GM19455 (cell line): ENCODE measurements at regions not wholly inside any gene's neighbourhood (a gene's known extent, or its start where the extent isn't known, plus 50 kb on each side); places are given as distances from the start of the nearest gene placed in this dataset.

ENCODE experiments used
- ATAC-seq: cut with Tn5 transposase; IDR thresholded peaks from one replicate; pipeline ENCODE4 v1.9.1; 2021; ENCODE audit not compliant: unreplicated experiment

DNA sequence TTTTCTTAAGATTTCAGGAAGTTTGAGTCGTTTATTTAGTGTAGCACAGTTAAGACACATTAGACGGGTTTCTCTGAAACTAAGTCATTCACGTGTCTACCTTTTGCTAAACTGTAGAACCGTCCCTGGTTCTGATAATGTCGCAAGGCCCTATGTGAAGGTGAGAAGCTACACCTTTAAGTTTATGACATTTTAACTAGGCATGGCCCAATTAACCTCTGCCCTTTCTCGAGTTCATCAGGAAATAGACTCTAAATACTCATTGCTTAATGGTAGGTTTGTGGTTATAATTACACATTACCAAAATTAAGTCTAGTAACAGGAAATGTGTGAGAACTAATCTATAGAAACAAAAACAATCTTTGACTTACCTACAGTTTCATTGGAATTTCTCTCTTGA lies 126.6 kb upstream of the FZD8 start:
- no peak for ATAC-seq

DNA sequence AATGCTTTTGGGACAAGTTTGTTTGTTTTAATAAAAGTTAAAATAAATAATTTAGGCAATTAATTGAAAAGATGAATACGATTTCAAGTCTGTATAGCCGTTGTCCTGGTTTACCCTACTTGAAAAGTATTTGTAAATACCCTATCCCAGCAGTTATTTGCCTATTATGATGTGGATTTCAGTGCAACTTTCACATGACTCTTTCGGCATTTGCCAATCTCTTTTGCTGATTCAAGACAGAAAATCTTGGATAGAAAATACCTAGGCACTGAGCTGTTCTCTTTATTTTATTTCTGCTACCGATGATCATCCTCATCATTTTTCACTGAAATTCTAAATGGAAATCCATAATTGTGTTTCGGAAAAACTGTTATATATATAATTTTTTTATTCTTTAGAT lies 125.9 kb upstream of the FZD8 start:
- no peak for ATAC-seq

DNA sequence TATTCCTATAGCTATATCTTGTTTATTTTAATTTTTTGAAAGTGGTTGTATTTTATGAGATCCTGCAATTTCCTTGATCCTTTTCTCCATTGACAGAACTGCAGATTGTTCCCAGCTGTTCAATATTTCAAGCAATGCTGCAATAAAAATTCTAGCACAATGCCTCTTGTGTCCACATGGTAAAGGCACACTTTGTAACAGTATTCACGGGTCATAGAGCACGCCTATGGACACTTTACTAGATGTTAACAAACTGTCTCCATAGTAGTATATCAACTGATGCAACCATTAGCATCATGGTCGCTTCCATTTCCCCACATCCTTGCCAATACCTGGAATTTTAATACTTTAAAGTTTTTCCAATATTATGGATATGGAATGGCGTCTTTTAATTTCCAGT lies 123.9 kb upstream of the FZD8 start:
- no peak for ATAC-seq

DNA sequence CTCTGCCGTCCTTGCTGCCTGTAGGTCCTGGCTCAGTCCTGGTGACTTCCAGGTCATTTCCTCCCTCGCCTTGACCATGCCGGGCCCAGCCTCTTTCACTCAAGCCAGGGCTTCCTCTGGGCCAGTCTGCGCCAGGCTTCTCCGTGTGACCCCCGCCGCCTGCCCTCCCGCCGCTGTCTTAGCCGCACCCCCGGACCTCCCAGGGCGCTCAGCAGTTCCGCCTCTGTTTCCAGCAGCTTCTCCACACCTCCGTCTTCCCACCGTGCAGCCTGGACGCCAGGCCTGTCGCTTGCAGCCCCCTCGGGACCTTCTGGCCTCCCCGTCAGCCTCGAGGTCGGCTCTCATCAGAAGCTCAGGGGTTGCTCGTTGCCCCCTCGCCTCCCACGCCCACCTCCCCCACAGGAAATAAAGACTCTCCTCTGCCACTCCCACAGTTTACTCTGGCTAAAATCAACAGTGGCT lies 123.0 kb upstream of the FZD8 start:
- no peak for ATAC-seq

DNA sequence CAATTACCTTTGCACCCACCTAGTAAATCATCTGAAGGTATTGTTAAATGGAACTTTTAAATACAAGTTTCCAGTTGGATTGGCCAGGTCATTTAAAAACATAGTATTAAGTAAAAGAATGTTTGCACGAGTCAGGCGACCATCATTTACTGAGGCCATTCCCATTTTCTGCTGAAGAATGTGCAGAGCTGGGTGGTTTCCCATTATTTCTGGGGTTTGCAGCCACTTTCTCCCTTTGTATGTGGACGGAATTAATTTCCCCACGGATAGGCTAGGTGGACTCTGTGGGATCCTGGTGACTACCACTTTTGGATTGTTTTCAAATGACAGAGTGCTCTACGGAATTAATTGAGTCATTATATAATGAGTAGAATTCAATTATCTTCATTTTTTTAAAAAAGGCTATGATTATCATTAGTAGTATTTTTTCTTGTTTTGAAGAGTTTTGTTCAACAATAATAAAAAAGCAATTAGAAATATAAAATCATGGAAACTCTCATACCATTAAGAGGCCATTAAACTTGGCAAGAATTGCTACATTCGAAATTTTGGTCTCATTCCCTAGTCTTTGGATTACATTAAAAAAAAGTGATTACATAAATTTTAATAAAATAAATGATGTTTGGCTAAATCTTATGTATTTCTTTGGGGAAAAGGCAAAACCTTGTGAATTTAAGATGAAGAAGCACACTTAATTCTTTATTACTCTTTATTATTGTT lies 120.4 kb upstream of the FZD8 start:
- no peak for ATAC-seq

DNA sequence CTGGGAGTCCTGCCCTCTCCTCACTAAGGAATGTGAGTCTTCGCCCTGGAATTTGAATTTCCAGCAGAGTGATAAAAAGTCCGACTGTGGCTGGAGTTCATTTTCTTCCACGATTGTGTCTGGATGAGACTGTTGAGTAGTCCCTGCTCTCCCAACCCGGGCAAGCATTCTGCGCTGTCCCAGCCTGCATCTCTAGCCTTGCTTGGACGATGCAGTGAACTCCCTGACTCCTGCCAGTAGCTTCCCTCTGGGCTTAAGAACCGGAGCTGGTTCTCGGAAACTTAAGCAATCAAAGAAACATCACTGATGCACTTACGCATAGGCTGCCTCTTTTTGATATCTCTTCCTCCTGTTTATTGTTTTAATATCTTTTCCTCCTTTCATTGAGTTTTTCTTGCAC lies 116.0 kb upstream of the FZD8 start:
- ATAC-seq: no peak

DNA sequence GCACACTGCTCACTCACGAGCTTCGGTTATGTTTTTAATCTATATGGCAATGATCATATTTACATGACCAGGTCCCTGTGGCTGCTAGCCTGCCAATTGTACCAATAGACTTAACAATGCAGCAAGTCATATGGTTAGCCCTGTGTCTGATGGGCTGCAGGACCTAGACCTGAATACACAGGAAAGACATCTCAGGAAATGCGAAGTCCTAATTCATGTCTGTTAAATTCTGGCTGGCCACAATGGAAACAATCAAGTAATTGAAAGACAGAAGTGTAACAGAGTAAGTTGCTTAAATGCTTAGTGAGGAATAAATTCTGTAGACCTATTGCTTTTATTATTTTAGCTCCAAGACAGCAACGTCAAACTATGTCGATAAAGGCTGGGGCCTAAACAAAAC lies 112.4 kb upstream of the FZD8 start:
- no peak for ATAC-seq

DNA sequence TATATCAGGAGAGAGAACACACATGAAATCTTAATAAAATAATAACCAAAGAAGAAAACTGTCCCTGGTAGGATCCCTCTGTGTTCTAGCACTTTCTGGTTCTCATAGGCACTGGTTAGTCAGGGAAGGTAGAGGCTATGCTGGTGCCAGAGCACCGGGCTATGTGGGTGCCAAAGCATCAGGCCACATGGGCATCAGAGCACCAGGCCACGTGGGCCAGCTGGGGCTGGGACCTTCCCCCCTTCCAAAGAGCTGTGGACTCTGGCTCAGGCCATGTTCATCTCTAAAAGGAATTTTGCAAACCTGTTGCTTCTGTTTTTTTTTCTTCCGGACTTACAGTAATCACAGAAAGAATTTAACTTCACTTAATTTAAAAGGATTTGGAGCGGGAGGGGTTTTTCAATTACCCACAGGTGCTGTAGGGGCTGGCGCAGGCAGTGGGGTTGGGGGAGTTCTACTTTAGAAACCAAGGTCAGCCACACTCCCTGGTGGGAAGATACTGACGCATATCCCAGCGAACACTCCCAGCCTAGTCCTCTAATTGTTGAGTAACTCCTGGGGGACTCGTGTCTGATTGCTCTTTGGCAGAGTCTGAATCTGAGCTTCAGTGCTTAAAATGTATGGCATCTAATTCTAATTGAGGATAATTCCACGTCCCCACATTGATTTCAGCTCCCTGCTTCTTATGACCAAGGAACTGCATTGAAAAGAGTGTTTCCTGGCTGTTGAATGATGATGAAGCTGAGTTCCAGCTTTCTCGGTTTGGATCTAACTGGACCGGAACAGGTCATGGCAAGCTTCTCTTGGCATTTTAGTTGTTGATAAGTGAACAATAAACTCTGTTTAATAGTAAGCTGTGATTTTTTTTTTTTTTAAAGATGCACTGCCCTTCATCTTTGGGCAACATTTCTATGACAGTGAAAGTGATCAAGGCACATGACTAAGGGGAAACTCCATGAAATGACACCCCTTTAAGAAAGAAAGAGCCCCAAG lies 110.7 kb upstream of the FZD8 start:
- ATAC-seq: no peak

DNA sequence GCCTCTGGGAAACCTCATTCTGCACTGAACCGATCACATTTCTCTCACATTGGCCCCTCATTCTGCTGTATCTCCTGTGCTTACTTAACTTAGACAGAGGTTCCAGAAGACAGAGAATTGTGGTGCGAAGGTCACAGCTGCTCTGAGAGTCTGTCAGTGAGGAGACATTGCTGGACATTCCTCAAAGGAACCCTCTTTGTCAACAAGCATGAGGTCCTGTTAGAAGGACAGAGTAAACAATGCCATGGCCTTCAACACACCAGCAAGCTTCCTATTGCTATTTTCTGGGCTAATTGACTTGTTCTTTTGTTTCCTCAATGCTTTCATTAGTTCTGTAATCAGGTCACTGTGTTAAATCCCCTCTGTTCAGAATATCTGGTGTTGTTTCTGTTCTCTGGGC lies 109.3 kb upstream of the FZD8 start:
- ATAC-seq: no peak

DNA sequence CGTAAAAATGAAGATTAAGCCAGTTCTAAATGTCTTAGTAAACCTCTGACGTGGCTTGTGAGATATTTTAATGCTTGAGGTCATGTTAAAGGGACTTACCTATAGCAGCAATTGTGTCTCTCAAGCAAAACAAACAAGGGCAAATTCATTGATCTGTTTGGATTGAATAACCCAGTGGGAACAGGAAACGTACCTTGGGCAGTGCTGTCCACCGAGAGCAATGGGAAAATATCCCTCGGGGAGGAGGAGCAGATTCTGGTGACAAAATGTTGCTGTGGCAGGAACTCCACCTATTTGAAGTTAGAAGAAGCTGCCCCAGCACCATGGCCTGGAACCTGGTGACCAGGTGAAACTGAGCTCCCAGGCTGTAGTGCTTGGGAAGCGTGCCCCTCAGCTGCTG lies 107.1 kb upstream of the FZD8 start:
- no peak for ATAC-seq

DNA sequence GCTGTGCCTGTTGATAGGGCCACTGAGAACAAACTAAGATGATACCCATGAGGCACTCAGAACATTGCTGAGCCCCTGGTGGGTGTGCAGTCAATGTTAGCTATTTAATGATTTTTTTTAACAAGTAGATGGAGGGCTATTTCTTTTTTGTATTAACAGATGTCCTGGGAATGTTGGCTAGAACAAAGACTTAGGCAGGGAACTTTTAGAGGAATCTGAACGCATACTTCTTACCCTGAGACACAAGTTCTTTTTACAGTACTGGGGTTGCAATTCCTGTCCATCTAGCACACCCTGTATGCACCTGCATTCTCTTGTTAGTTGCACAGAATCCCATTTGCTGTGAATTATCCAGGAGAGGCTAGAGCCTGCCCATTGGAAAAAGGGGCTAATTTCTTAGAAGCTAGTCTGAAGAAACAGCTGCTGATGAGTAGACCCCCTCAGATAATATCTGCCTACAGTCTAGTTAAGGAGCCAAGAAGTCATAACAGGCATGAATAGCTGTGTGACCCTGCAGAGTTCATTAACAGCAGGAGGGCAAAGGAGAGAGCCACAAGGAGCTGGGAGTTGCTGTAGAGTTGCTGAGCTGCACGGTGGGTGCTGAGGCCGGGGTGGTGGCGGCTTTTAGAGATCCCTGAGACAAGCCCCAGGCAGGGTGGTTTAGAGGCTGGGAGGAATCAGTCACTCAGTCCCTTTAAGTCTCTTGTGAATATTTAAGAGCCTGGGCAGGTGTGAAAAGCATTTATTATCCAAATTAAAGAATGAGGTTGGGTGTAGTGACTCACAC lies 103.7 kb upstream of the FZD8 start:
- ATAC-seq: no peak

DNA sequence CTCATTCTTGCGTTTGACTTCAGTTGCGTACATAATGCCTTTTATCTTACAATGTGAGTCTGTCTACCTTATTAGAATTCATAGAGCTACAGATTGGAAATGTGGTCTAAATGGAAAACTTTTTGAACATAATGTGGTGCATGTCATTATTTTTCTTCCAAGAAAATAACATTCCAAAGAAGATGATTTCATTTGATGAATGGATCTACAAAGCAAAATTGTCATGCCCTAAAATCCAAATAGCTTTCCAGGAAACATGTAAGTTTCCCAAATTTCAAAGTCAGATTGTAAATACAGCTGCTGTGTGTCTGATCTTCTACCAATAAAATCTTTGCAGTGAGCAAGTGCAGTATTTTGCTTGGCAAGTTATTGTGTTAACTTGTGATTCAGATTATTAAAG lies 101.8 kb upstream of the FZD8 start:
- no peak for ATAC-seq

DNA sequence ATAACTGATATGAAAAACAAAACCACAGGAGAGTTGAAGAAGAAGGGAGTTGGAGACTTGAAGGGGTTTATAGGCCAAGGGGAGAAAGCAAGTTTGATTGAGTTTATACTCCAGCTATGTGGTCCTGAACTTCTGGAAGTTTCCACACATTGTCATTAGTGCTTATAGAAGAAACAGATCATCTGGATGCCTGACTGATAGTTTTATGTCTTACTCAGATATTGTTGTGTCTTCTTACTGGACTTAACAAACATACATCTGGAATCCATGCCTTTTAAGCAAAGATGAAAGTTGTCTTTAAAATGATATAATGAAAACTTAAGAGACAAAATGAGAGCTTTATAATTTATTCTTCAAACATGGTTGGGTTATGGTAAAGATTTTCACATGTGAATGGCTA lies 101.3 kb upstream of the FZD8 start:
- no peak for ATAC-seq

DNA sequence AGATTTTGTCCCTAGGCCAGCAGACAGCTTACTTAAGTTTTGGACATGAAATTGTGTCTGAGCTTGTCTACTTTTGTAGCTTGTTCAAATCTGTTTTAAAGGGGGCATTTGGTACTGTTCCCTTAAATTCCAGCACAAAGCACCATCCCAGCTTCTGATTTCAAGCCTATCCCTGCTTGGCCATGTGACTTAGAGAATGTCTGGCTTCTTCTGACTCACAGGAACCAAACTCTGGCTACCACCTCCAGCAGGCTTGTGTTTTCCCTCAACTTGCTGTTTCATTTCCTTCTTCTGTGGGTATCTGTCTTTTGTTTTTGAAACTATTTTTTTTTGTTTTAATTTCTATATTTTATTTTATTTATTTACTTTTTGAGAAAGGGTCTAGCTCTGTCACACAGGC lies 97.9 kb upstream of the FZD8 start:
- no peak for ATAC-seq

DNA sequence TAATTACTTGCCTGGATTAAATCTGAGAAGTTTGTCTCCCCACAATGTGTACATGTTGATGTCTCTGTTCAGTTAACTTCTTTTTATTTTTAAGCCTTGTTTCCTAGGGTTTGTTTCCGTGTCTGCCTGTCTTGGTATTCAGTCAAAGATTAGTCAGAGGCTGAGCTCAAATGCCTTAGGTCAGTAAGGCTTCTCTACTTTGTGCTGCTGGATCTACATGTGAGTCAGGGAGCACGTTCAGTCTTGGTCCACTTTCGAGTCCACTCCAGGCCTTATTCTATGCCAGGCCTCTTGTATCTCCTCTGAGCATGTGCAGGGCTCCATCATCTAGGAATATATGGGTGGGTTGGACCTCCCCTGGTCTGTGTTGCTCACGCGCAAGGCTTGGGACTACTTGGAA lies 93.3 kb upstream of the FZD8 start:
- ATAC-seq: no peak

DNA sequence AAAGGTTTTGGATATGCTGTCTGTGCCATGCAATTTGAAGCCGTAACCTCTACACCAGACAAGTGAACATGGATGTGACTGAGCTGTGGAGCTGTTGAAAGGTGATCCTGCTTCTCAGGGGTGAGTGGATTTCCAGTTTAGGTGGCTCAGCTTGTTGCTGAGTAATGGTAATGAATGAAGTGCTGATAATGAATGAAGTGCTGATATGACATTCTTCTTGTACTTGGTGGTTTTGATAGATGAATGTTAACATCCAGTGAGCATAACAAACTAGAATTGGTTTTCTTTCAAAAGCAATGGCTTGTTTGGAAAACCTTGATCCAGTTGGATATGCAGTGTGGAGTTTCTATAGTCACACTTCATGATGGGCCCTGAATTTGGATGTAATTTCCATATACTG lies 89.7 kb upstream of the FZD8 start:
- no peak for ATAC-seq

DNA sequence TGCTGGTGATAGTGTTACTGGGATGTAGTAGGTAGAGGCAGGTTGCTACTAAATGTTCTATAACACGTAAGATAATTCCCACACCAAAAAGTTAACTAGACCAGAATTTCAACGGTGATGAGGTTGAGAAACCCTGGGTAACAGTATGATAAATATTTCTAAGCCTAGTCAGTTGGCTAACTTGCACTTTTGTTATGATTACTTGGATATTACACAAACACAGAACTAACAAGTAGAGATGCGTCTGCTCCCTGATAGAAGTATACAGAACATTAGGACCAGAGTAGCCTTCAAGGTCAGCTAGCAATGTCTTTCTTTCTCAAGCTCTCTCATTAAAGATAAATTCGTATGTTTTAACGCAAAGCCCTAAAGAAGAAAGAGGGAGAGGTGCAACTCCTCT lies 86.2 kb upstream of the FZD8 start:
- ATAC-seq: no peak

DNA sequence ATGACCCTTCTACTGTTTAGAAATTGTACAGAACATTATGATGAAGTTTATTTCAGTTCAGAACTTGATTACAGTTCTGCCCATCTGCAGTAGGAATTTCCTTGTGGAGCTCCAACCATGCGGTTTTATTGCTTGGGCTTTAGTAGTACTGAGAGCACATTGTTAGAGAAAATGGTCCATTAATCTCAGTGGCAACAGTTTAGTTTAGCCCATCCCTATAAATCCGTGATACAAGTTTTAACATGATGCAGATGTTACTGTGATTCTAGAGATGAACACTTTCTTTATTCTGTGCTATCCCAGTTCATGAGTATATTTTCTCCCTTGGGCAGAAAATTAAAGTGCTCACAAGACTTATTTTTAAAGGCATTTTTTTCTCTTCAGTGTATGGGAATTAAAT lies 84.8 kb upstream of the FZD8 start:
- ATAC-seq: no peak

DNA sequence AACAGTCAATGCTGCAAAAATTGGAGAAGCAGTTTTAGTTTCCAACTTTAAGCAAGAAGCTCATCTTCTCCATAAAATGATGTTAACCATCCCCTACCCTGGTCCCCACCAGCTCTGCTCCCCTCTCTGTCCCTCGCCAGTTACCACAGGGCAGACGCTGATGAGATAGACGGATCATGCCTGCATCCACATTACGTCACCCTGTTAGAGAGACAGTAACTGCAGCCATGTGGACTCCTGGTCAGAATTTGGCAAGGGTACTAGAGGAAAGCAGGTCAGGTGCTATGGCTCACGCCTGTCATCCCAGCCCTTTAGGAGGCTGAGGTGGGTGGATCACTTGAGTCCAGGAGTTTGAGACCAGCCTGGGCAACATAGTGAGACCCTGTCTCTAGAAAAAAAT lies 81.9 kb upstream of the FZD8 start:
- no peak for ATAC-seq

DNA sequence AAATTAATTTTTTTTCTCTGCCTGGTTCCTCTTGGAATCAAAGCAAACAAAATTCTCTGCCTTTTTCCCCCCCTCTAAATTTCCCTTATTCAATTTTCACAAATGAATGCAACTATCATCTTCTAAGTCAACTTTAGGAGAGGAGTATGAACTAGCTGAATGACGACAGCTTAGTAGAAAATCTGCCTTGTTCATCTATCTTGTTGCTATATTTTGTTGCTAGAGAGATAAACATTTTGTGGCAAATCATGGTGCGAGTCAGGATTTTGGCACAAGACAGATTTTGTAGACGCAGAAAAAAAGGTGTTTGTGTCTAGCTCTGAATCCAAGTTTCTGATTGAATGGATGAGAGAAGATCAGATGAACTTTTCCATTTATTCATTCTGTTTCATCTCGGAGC lies 81.0 kb upstream of the FZD8 start:
- no peak for ATAC-seq

DNA sequence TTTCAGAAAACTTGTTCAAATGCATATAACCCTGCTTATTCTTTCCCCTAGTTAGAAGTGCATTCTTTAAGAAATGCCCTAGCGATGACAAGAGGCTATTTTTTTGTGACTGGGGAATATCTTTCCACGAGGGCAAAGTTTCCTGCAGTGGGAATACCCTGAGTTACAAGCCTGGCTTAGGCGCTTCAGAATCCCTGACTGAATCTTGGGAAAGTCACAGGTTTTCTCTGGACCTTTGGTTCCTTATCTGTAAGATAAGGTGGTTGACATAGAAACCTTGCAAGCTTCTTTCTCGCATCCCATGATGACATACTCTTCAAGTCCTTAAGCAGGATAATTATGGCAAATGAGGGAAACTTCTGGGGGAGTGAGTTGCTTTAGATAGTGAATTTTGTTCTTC lies 80.5 kb upstream of the FZD8 start:
- no peak for ATAC-seq

DNA sequence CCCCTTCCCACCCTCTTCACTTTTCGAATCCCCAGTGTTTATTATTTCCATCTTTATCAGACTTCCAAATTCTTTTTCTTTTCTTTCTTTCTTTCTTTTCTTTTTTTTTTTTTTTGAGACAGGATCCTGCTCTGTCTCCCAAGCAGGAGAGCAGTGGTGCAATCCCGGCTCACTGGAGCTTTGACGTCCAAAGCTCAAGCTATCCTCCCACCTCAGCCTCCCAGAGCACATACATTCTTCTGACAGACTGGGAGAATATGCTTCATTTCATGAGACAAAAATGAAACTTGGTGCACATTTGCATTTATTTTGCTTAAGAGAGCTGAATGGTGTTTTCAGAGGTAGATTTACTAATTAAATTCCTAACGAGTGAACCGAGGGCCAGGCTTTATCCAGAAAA lies 80.1 kb upstream of the FZD8 start:
- no peak for ATAC-seq
